ENCODE measurements at regions not wholly inside any gene's neighbourhood (a gene's known extent, or its start where the extent isn't known, plus 50 kb on each side); places are given as distances from the start of the nearest gene placed in this dataset.

- Histone ChIP-seq H3K27ac (ENCODE audit: extremely low read length, insufficient read depth, low read length) (no peak overlapping the region), H4K20me1 (ENCODE audit: insufficient read depth, low read length) (no peaks in the 10 kb centered on the region), H3K27me3 (ENCODE audit: control insufficient read depth in 1 of 2, insufficient read depth in 2 of 2, low read length in 2 of 2) (no peaks in the 10 kb centered on the region), H3K4me3 (replicated peaks in 1 of 3; ENCODE audit: insufficient read depth in 1 of 3, low read depth in 2 of 3, low read length in 3 of 3) (no peak overlapping the region), H2AFZ (ENCODE audit: low read length) (no peak overlapping the region), H3K4me1 (ENCODE audit: insufficient read depth, low read length) (no peaks in the 10 kb centered on the region), H3K9ac (ENCODE audit: insufficient read depth, low read depth, low read length) (no peak overlapping the region), H3K36me3 (replicated peaks in 1 of 2; ENCODE audit: control insufficient read depth in 1 of 2, insufficient read depth in 2 of 2, low read length in 2 of 2) (no peaks in the 10 kb centered on the region), H3K9me3 (ENCODE audit: low read length) (no peaks in the 10 kb centered on the region), H3K79me2 (ENCODE audit: insufficient read depth, low read length) (no peaks in the 10 kb centered on the region), H3K4me2 (ENCODE audit: low read depth, low read length) (no peak overlapping the region)
- no TSS peak for BruUV-seq (replicated peaks)
- no peak for DNase-seq (ENCODE audit: low spot score)
- in situ Hi-C loops (cut with HindIII; ENCODE audit: extremely low pct_ligation_motif_present, low pct_unique_long_range_greater_than_20kb) (no loop called here), intact Hi-C loops (cut with micrococcal nuclease; ENCODE audit: unreplicated experiment) (no loop called here)
- ChIA-PET POLR2A (no interaction called here), CTCF (ENCODE audit: low intra/inter-chr PET ratio, low total read pairs) (no interaction called here)
- no peak for ATAC-seq
- no peak for FAIRE-seq
- TF ChIP-seq PHF8 (CRISPR knock-in tag; IDR thresholded peaks at IDR 0.05) (no peak), ARHGAP35 (CRISPR knock-in tag; IDR thresholded peaks at IDR 0.05; ENCODE audit: borderline replicate concordance) (no peak), CEBPB (IDR thresholded peaks at IDR 0.05; ENCODE audit: borderline replicate concordance, low read depth, low read length) (peak; percentile 47; the same call in 1 of the 2 replicates)
- WGBS (ENCODE audit: low lambda C conversion rate), result under 1% methylated on average over 7 of the region's 9 CpGs
These were observed 129.3 kb downstream of the SLIT2 start for GRCh38 chr4:20381005-20381404.

- ChIA-PET CTCF (ENCODE audit: low intra/inter-chr PET ratio, low total read pairs) (no interaction called here), POLR2A (no interaction called here)
- H3K79me2 ChIP-seq (ENCODE audit: insufficient read depth, low read length), result no peaks in the 10 kb centered on the region
- no peak overlapping the region for H3K4me2 ChIP-seq (ENCODE audit: low read depth, low read length)
- no peak overlapping the region for H3K27ac ChIP-seq (ENCODE audit: extremely low read length, insufficient read depth, low read length)
- ATAC-seq (no peak), FAIRE-seq (no peak), DNase-seq (ENCODE audit: low spot score) (no peak)
- in situ Hi-C loops (cut with HindIII; ENCODE audit: extremely low pct_ligation_motif_present, low pct_unique_long_range_greater_than_20kb), result no loop called here
- intact Hi-C loops (cut with micrococcal nuclease; ENCODE audit: unreplicated experiment), result no loop called here
- no peaks in the 10 kb centered on the region for H4K20me1 ChIP-seq (ENCODE audit: insufficient read depth, low read length)
- H2AFZ ChIP-seq (ENCODE audit: low read length), result no peak overlapping the region
- TF ChIP-seq ELF1 (CRISPR knock-in tag; IDR thresholded peaks at IDR 0.05) (no peak), ZFAT (CRISPR knock-in tag; conservative IDR thresholded peaks at IDR 0.05) (no peak), KIAA2018 (CRISPR knock-in tag; IDR thresholded peaks at IDR 0.05; ENCODE audit: borderline replicate concordance) (no peak), CBFB (CRISPR knock-in tag; IDR thresholded peaks at IDR 0.05) (no peak), ZMYM4 (CRISPR knock-in tag; IDR thresholded peaks at IDR 0.05) (no peak), SETDB1 (CRISPR knock-in tag; IDR thresholded peaks at IDR 0.05; ENCODE audit: borderline replicate concordance) (no peak), FOXM1 (CRISPR knock-in tag; IDR thresholded peaks at IDR 0.05) (no peak)
- TF ChIP-seq, protein P1, sequence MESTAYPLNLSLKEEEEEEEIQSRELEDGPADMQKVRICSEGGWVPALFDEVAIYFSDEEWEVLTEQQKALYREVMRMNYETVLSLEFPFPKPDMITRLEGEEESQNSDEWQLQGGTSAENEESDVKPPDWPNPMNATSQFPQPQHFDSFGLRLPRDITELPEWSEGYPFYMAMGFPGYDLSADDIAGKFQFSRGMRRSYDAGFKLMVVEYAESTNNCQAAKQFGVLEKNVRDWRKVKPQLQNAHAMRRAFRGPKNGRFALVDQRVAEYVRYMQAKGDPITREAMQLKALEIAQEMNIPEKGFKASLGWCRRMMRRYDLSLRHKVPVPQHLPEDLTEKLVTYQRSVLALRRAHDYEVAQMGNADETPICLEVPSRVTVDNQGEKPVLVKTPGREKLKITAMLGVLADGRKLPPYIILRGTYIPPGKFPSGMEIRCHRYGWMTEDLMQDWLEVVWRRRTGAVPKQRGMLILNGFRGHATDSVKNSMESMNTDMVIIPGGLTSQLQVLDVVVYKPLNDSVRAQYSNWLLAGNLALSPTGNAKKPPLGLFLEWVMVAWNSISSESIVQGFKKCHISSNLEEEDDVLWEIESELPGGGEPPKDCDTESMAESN (CRISPR knock-in tag; conservative IDR thresholded peaks at IDR 0.05), result no peak
- H3K9ac ChIP-seq (ENCODE audit: insufficient read depth, low read depth, low read length), result no peak overlapping the region
- no peaks in the 10 kb centered on the region for H3K36me3 ChIP-seq (replicated peaks in 1 of 2; ENCODE audit: control insufficient read depth in 1 of 2, insufficient read depth in 2 of 2, low read length in 2 of 2)
- H3K4me1 ChIP-seq (ENCODE audit: insufficient read depth, low read length), result no peaks in the 10 kb centered on the region
- H3K9me3 ChIP-seq (ENCODE audit: low read length), result no peaks in the 10 kb centered on the region
- H3K27me3 ChIP-seq (ENCODE audit: control insufficient read depth in 1 of 2, insufficient read depth in 2 of 2, low read length in 2 of 2), result no peaks in the 10 kb centered on the region; a peak in 1 of 5 replicates
- BruUV-seq (replicated peaks), result no TSS peak
- H3K4me3 ChIP-seq (replicated peaks in 1 of 3; ENCODE audit: insufficient read depth in 1 of 3, low read depth in 2 of 3, low read length in 3 of 3), result no peak overlapping the region
These were observed 131.6 kb downstream of the SLIT2 start for GRCh38 chr4:20383283-20383682.
